IPS DF 6.9 (cell line): ENCODE measurements at regions not wholly inside any gene's neighbourhood (a gene's known extent, or its start where the extent isn't known, plus 50 kb on each side); places are given as distances from the start of the nearest gene placed in this dataset.

ENCODE experiments used
- DNase-seq: peaks from one replicate; pipeline ENCODE4 v3.0.0-alpha.2; 2013; ENCODE audit warnings: low read depth, low spot score
- H3K27ac ChIP-seq: one replicate; pipeline ENCODE4 v1.5.1; 2013; ENCODE audit warnings: low read length, control low read depth
- H3K27me3 ChIP-seq: 2 replicates; pipeline ENCODE4 v1.6.1; 2013; ENCODE audit warnings: mild to moderate bottlenecking, low read length; ENCODE audit not compliant: control insufficient read depth, insufficient read depth
- H3K36me3 ChIP-seq: 2 replicates; pipeline ENCODE4 v1.6.1; 2013; ENCODE audit warnings: low read length; ENCODE audit not compliant: control insufficient read depth, insufficient read depth
- H3K4me1 ChIP-seq: 2 replicates; pipeline ENCODE4 v1.6.1; 2013; ENCODE audit warnings: low read length; ENCODE audit not compliant: control insufficient read depth, insufficient read depth
- H3K4me3 ChIP-seq: 2 replicates; pipeline ENCODE4 v1.5.1; 2013; ENCODE audit warnings: mild to moderate bottlenecking, low read length
- H3K9me3 ChIP-seq: 2 replicates; pipeline ENCODE4 v1.6.1; 2013; ENCODE audit warnings: low read length, inconsistent platforms; ENCODE audit not compliant: control insufficient read depth, insufficient read depth
- WGBS: extraction: QIAGEN DNeasy Blood & Tissue Kit; methylation state at CpG from one replicate; pipeline ENCODE4 v1.1.7; 2013; ENCODE audit warnings: mixed read lengths, missing lambda C conversion rate; ENCODE audit not compliant: insufficient read length, insufficient coverage; 5-methylcytosine and 5-hydroxymethylcytosine counted together

DNA sequence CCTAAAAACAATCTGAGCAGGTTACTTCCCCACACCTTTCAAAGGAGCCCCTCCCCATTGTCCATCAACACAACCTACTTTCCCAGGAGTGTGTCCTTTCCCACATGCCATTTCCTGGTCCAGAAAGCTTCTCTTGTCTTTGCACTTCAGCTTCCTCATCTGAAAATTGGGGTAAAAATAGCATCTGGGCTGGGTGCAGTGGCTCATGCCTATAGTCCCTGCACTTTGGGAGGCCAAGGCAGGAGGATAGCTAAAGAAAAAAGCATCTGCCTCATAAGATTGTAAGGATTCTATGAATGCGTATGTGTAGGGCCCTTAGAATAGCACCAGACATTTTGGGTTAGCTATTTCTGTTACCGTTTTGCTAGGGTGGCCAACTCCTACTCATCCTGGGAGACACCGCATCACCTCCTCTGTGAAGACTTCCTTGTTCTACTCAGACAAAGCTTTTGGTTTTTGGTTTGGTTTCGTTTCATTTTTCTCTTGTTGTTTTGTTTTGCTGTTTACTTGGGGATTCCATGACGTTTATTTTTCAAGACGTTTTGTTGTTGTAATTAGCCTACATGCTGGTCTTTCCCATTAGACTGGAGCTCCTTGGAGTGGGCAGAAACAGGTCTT is 224.4 kb upstream of the TLE3 start:
- no peak for DNase-seq
- H3K9me3 ChIP-seq: no peaks in the 10 kb centered on the region
- no CpG with 5 or more reads among the region's 6 CpGs for WGBS
- no peaks in the 10 kb centered on the region for H3K27me3 ChIP-seq
- H3K27ac ChIP-seq: no peak overlapping the region
- no peak overlapping the region for H3K4me3 ChIP-seq
- no peaks in the 10 kb centered on the region for H3K4me1 ChIP-seq
- H3K36me3 ChIP-seq: no peaks in the 10 kb centered on the region

DNA sequence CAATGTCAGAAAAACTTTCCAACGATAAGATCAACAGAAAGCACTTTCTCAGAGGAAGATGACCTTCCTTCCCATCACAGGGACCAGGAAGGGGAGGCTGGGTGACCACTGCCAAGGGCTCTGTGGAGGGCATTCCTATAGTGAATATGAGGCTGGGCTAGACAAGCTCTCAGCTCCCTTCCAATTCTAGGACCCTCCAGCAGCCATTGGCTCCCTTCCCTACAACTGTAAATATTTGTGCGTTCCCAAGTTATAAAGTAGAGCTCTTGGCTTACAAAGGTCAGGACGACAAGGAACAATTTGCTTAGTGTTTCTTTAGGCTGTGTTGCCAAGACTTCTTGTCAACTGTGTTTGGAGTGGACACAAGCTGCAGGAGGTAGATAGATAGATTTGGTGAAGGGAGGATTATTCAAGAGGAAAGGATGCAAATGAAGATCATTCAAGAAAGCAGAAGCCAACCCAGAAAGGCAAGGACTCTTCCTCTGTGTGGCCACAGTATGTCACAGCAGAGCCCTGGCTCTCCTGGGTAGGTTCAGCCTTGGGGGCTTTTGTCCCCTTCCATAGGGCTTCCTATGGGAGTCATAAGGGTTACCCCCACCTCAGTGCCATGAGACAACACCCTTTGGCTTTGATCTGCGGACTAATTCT is 223.6 kb upstream of the TLE3 start:
- no peak for DNase-seq
- Histone ChIP-seq H3K27ac (no peak overlapping the region), H3K4me3 (no peak overlapping the region), H3K27me3 (no peaks in the 10 kb centered on the region), H3K36me3 (no peaks in the 10 kb centered on the region), H3K9me3 (no peaks in the 10 kb centered on the region), H3K4me1 (no peaks in the 10 kb centered on the region)
- no CpG with 5 or more reads among the region's 4 CpGs for WGBS

DNA sequence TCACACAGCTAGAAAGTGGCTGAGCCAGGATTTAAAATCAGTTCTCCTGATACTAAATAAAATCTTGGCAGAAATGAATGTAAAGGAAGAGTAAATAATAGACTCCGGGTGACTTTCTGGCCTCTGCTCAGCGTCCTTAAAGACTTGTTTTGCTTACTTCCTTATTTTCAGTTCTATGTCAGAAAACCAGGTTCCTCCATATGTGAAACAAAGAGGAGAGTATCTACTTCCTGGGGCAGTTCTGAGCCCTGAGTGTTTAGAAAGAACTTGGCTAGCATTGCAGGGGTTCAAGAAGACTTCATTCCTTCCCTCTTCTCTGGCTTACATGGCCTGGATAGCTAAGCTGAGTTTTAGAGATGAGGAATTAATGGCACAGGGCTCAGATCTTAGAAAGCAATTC is 222.8 kb upstream of the TLE3 start:
- Histone ChIP-seq H3K27me3 (no peaks in the 10 kb centered on the region), H3K4me3 (no peak overlapping the region), H3K4me1 (no peaks in the 10 kb centered on the region), H3K36me3 (no peaks in the 10 kb centered on the region), H3K9me3 (no peaks in the 10 kb centered on the region), H3K27ac (no peak overlapping the region)
- no CpG with 5 or more reads among the region's 2 CpGs for WGBS
- no peak for DNase-seq

DNA sequence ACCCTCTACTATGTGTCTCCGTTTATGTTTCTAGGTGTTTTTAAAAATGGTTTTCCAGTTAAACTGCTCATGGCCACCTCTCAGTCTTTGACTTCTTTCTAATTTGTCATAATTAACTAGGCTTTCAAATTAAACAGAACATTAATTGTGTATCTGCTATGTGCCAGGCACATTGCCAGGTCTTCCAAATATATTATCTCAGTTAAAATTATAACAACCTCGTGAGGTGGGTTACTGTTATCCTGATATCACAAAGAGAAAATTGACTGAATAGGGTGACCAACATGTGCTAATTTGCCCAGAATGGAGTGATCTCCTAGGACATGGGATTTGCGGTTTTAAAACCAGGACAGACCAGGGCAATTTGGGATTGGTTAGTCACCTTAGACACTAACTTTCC is 222.4 kb upstream of the TLE3 start:
- no peak overlapping the region for H3K27ac ChIP-seq
- no peak overlapping the region for H3K4me3 ChIP-seq
- no peaks in the 10 kb centered on the region for H3K4me1 ChIP-seq
- DNase-seq: no peak
- WGBS: no CpG with 5 or more reads among the region's 3 CpGs
- no peaks in the 10 kb centered on the region for H3K36me3 ChIP-seq
- no peaks in the 10 kb centered on the region for H3K27me3 ChIP-seq
- no peaks in the 10 kb centered on the region for H3K9me3 ChIP-seq

DNA sequence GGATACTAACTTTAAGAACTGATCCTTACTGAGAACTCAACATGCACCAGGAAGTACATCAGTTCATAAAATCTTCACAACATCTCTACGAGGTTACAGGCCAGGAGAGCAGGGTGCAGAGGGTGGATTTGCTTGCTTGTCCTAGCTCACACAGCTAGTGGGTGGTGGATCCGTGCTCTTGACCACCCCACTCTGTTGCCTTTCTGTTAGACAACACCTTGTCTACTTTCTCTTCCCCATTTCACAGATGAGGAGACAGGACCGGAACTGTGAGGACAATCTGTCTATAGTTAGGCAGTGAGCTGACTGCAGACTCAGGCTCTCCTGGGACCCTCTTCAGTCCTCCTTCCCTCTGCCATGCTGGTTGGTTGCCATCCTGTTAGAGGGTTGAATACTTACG is 221.7 kb upstream of the TLE3 start:
- Histone ChIP-seq H3K27ac (no peak overlapping the region), H3K4me1 (no peaks in the 10 kb centered on the region)
- WGBS: no CpG with 5 or more reads among the region's 4 CpGs

DNA sequence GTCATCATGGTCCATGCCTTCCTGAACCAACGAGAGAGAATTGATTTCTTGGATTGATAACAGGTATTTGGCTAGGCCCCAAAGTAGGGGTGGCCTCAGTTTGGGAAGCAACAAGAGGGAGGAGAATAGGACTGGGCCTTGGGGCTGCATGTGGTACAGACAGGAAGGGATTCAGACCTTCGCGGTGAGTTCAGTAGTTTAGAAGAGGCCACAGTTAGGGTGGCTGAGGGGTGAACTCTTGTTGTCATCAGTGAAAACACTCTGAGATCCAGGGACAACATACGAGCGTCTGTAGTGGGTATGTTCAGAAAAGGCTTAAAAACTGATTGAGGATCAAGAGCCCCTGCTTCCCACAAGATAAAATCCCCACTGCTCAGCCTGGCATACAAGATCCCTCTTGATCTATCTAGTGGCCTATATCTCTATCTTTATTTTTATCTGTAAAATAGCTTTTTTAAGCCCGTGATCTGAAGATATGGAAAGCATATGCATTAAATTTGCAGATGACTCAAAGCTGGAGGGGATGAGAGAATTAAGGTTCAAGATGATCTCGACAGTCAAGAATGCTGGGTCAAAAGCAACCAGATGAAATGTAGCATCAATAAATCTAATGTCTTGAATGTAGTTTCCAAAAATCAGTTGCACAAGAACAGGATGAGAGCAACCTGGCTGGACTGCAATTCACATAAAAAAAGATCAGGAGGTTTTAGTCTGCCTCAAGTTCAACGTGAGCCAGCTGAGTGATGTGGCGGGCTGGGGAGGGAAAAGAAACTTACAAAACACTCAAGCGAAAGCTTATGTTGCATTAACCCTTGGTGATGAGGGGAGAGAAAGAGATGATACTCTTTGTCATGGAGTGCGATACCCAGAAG is 221.1 kb upstream of the TLE3 start:
- H3K27ac ChIP-seq: no peak overlapping the region
- no CpG with 5 or more reads among the region's 11 CpGs for WGBS
- no peak overlapping the region for H3K4me3 ChIP-seq
- H3K27me3 ChIP-seq: no peaks in the 10 kb centered on the region
- no peak for DNase-seq
- H3K4me1 ChIP-seq: no peaks in the 10 kb centered on the region
- H3K9me3 ChIP-seq: no peaks in the 10 kb centered on the region
- H3K36me3 ChIP-seq: no peaks in the 10 kb centered on the region

More for the DNA sequence above, 221.7 kb upstream of the TLE3 start:
- H3K36me3 ChIP-seq: no peaks in the 10 kb centered on the region
- H3K9me3 ChIP-seq: no peaks in the 10 kb centered on the region
- H3K4me3 ChIP-seq: no peak overlapping the region
- H3K27me3 ChIP-seq: no peaks in the 10 kb centered on the region
- DNase-seq: no peak

DNA sequence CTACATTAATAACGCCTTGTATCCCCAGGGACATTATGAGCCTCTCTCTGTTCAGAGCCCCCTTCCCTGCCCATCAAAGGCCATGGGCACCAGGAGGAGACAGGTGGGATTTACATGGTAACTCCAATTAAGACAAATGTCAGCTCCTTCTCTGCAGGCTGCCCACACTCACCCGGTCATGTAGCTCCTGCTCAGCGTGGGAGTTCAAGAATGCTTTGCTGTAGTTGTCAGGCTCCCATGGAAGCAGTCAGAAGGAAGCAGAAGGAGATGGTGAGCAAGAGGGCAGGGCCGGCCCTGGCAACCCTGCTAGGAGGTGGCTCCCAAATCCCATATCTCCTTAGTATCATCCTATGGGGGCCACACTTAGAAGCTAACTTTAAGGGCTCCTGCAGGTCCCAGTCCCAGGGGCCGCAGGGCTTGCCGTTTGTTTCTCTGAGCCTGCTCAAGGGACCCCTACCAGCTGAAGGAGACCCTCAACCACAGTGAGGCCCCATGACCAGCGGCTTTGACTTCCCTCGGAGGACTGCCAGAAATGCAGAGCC is 218.4 kb upstream of the TLE3 start:
- no CpG with 5 or more reads among the region's 8 CpGs for WGBS
- H3K27me3 ChIP-seq: no peaks in the 10 kb centered on the region
- H3K36me3 ChIP-seq: no peaks in the 10 kb centered on the region
- H3K27ac ChIP-seq: no peak overlapping the region
- no peak for DNase-seq
- H3K4me3 ChIP-seq: no peak overlapping the region
- H3K4me1 ChIP-seq: no peaks in the 10 kb centered on the region
- H3K9me3 ChIP-seq: no peaks in the 10 kb centered on the region

DNA sequence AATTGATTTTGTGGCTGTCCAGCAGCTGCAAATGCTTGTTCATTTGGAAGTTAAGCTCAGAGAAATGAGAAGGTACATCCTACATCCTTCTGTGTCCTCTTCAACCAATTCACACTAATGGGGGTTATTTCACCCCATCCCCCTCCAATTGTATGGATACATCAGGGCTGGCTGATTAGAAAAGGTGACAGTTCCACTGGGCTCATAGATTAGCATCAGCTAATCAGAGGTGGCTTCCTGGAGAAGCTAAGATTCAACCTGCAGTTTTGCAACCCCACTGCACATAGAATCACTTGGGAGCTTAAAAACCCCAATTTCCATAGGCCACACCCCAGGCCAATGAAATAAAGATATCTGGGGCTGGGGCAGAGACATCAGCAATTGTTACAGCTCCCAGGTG is 217.7 kb upstream of the TLE3 start:
- Histone ChIP-seq H3K36me3 (no peaks in the 10 kb centered on the region), H3K27ac (no peak overlapping the region), H3K9me3 (no peaks in the 10 kb centered on the region), H3K4me1 (no peaks in the 10 kb centered on the region), H3K27me3 (no peaks in the 10 kb centered on the region), H3K4me3 (no peak overlapping the region)
- no peak for DNase-seq

DNA sequence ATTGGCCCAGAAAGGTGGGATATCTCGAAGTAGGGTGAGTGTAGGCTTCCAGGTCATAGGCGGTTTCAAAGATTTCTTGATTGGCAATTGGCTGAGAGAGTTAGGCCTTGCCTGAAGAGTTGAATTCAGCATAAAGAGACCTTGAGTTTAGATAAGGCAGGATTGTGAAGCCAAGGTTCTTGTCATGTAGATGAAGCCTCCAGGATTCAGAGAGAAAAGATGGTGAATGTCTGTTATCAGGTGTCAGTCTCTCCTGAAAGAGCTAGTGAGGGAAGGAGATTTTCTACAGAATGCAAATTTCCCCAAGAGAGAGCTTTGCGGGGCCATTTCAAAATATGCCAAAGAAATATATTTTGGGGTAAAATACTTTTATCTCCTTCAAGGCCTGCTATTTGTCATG is 217.0 kb upstream of the TLE3 start:
- Histone ChIP-seq H3K27ac (no peak overlapping the region), H3K9me3 (no peaks in the 10 kb centered on the region), H3K4me1 (no peaks in the 10 kb centered on the region), H3K27me3 (no peaks in the 10 kb centered on the region), H3K4me3 (no peak overlapping the region), H3K36me3 (no peaks in the 10 kb centered on the region)
- DNase-seq: no peak
- WGBS: no CpG with 5 or more reads among the region's 3 CpGs

DNA sequence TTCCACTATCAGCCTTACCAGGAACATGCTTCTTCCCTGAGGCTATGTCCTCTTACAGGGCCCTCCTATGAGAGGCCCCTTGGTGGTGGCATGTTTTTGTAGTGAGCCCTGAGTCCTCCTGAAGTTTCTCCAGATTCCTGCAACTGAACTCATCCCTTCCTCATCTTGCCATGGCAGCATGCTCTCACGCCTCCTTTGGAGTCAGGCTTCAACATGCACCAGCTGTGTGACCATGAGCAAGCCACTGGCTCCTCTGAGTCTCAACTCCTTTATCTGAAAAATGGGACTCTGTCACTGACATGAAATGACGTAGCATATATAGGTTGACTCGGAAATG is 216.3 kb upstream of the TLE3 start:
- no CpG with 5 or more reads among the region's 3 CpGs for WGBS
- H3K36me3 ChIP-seq: no peaks in the 10 kb centered on the region
- H3K9me3 ChIP-seq: no peaks in the 10 kb centered on the region

More for the DNA sequence above, 216.3 kb upstream of the TLE3 start:
- Histone ChIP-seq H3K4me3 (no peak overlapping the region), H3K27me3 (no peaks in the 10 kb centered on the region), H3K4me1 (no peaks in the 10 kb centered on the region), H3K27ac (no peak overlapping the region)
- DNase-seq: no peak
